ENCODE measurements at regions not wholly inside any gene's neighbourhood (a gene's known extent, or its start where the extent isn't known, plus 50 kb on each side); places are given as distances from the start of the nearest gene placed in this dataset.
"Not testable (repeated sequence)": the region's sequence is repeated elsewhere in the genome, so short reads cannot be mapped to it uniquely, and the experiment has no call there.

GRCh38 chr2:111482987-111483679 is 362.4 kb downstream of the BCL2L11 start:
- not testable (repeated sequence) for H3K4me1 ChIP-seq (ENCODE audit: insufficient read depth, insufficient read length); H3K27me3 ChIP-seq (ENCODE audit: insufficient read depth, insufficient read length); H3K9ac ChIP-seq (ENCODE audit: insufficient read length, low read depth); H3K4me3 ChIP-seq (ENCODE audit: insufficient read length, low read depth); H3K9me3 ChIP-seq (ENCODE audit: insufficient read depth, low read length); DNase-seq (ENCODE audit: low read depth, low spot score); H3K36me3 ChIP-seq (ENCODE audit: insufficient read depth, insufficient read length, low read length)

GRCh38 chr2:111484097-111484496 is 363.4 kb downstream of the BCL2L11 start:
- not testable (repeated sequence) for DNase-seq (ENCODE audit: low read depth, low spot score); H3K9me3 ChIP-seq (ENCODE audit: insufficient read depth, low read length); H3K4me3 ChIP-seq (ENCODE audit: insufficient read length, low read depth); H3K27me3 ChIP-seq (ENCODE audit: insufficient read depth, insufficient read length); H3K36me3 ChIP-seq (ENCODE audit: insufficient read depth, insufficient read length, low read length); H3K9ac ChIP-seq (ENCODE audit: insufficient read length, low read depth); H3K4me1 ChIP-seq (ENCODE audit: insufficient read depth, insufficient read length)

GRCh38 chr2:111485895-111486294 is 365.2 kb downstream of the BCL2L11 start:
- not testable (repeated sequence) for H3K9ac ChIP-seq (ENCODE audit: insufficient read length, low read depth); H3K4me1 ChIP-seq (ENCODE audit: insufficient read depth, insufficient read length); H3K9me3 ChIP-seq (ENCODE audit: insufficient read depth, low read length); DNase-seq (ENCODE audit: low read depth, low spot score); H3K27me3 ChIP-seq (ENCODE audit: insufficient read depth, insufficient read length); H3K4me3 ChIP-seq (ENCODE audit: insufficient read length, low read depth); H3K36me3 ChIP-seq (ENCODE audit: insufficient read depth, insufficient read length, low read length)

- not testable (repeated sequence) for DNase-seq (ENCODE audit: low read depth, low spot score); H3K9ac ChIP-seq (ENCODE audit: insufficient read length, low read depth); H3K4me1 ChIP-seq (ENCODE audit: insufficient read depth, insufficient read length); H3K4me3 ChIP-seq (ENCODE audit: insufficient read length, low read depth); H3K36me3 ChIP-seq (ENCODE audit: insufficient read depth, insufficient read length, low read length); H3K9me3 ChIP-seq (ENCODE audit: insufficient read depth, low read length); H3K27me3 ChIP-seq (ENCODE audit: insufficient read depth, insufficient read length)
Observed at GRCh38 chr2:111488451-111488850, 367.7 kb downstream of the BCL2L11 start.

GRCh38 chr2:111489460-111489859 is 368.7 kb downstream of the BCL2L11 start:
- H3K36me3 ChIP-seq (ENCODE audit: insufficient read depth, insufficient read length, low read length); H3K9me3 ChIP-seq (ENCODE audit: insufficient read depth, low read length); H3K27me3 ChIP-seq (ENCODE audit: insufficient read depth, insufficient read length); DNase-seq (ENCODE audit: low read depth, low spot score); H3K9ac ChIP-seq (ENCODE audit: insufficient read length, low read depth); H3K4me3 ChIP-seq (ENCODE audit: insufficient read length, low read depth); H3K4me1 ChIP-seq (ENCODE audit: insufficient read depth, insufficient read length): not testable (repeated sequence)

GRCh38 chr2:111491181-111491580 is 370.5 kb downstream of the BCL2L11 start:
- H3K9ac ChIP-seq (ENCODE audit: insufficient read length, low read depth); H3K36me3 ChIP-seq (ENCODE audit: insufficient read depth, insufficient read length, low read length); H3K27me3 ChIP-seq (ENCODE audit: insufficient read depth, insufficient read length); H3K4me1 ChIP-seq (ENCODE audit: insufficient read depth, insufficient read length); H3K9me3 ChIP-seq (ENCODE audit: insufficient read depth, low read length); DNase-seq (ENCODE audit: low read depth, low spot score); H3K4me3 ChIP-seq (ENCODE audit: insufficient read length, low read depth): not testable (repeated sequence)

GRCh38 chr2:111491614-111492013 is 370.9 kb downstream of the BCL2L11 start:
- not testable (repeated sequence) for DNase-seq (ENCODE audit: low read depth, low spot score); H3K27me3 ChIP-seq (ENCODE audit: insufficient read depth, insufficient read length); H3K9ac ChIP-seq (ENCODE audit: insufficient read length, low read depth); H3K4me3 ChIP-seq (ENCODE audit: insufficient read length, low read depth); H3K36me3 ChIP-seq (ENCODE audit: insufficient read depth, insufficient read length, low read length); H3K9me3 ChIP-seq (ENCODE audit: insufficient read depth, low read length); H3K4me1 ChIP-seq (ENCODE audit: insufficient read depth, insufficient read length)

- H3K36me3 ChIP-seq (ENCODE audit: insufficient read depth, insufficient read length, low read length); H3K27me3 ChIP-seq (ENCODE audit: insufficient read depth, insufficient read length); H3K9me3 ChIP-seq (ENCODE audit: insufficient read depth, low read length); DNase-seq (ENCODE audit: low read depth, low spot score); H3K4me3 ChIP-seq (ENCODE audit: insufficient read length, low read depth); H3K4me1 ChIP-seq (ENCODE audit: insufficient read depth, insufficient read length): not testable (repeated sequence)
- peak overlapping the region; percentile 32 for H3K9ac ChIP-seq (ENCODE audit: insufficient read length, low read depth)
Observed at GRCh38 chr2:111492995-111493719, 372.4 kb downstream of the BCL2L11 start.

- H3K4me1 ChIP-seq (ENCODE audit: insufficient read depth, insufficient read length); H3K27me3 ChIP-seq (ENCODE audit: insufficient read depth, insufficient read length); DNase-seq (ENCODE audit: low read depth, low spot score); H3K9me3 ChIP-seq (ENCODE audit: insufficient read depth, low read length); H3K4me3 ChIP-seq (ENCODE audit: insufficient read length, low read depth); H3K36me3 ChIP-seq (ENCODE audit: insufficient read depth, insufficient read length, low read length): not testable (repeated sequence)
- peak overlapping the region; percentile 32 for H3K9ac ChIP-seq (ENCODE audit: insufficient read length, low read depth)
Observed at GRCh38 chr2:111493720-111494078, 373.0 kb downstream of the BCL2L11 start.

GRCh38 chr2:111494288-111494980 is 373.7 kb downstream of the BCL2L11 start:
- peak overlapping the region; percentile 15 for H3K4me3 ChIP-seq (ENCODE audit: insufficient read length, low read depth)
- not testable (repeated sequence) for H3K9ac ChIP-seq (ENCODE audit: insufficient read length, low read depth); H3K9me3 ChIP-seq (ENCODE audit: insufficient read depth, low read length); H3K4me1 ChIP-seq (ENCODE audit: insufficient read depth, insufficient read length); DNase-seq (ENCODE audit: low read depth, low spot score); H3K36me3 ChIP-seq (ENCODE audit: insufficient read depth, insufficient read length, low read length); H3K27me3 ChIP-seq (ENCODE audit: insufficient read depth, insufficient read length)

- H3K4me1 ChIP-seq (ENCODE audit: insufficient read depth, insufficient read length); H3K9ac ChIP-seq (ENCODE audit: insufficient read length, low read depth); H3K36me3 ChIP-seq (ENCODE audit: insufficient read depth, insufficient read length, low read length); DNase-seq (ENCODE audit: low read depth, low spot score); H3K9me3 ChIP-seq (ENCODE audit: insufficient read depth, low read length); H3K27me3 ChIP-seq (ENCODE audit: insufficient read depth, insufficient read length): not testable (repeated sequence)
- peak overlapping the region; percentile 15 for H3K4me3 ChIP-seq (ENCODE audit: insufficient read length, low read depth)
Observed at GRCh38 chr2:111494981-111495315, 374.2 kb downstream of the BCL2L11 start.

GRCh38 chr2:111495636-111496035 is 374.9 kb downstream of the BCL2L11 start:
- H3K9me3 ChIP-seq (ENCODE audit: insufficient read depth, low read length); H3K36me3 ChIP-seq (ENCODE audit: insufficient read depth, insufficient read length, low read length); H3K27me3 ChIP-seq (ENCODE audit: insufficient read depth, insufficient read length); H3K4me3 ChIP-seq (ENCODE audit: insufficient read length, low read depth); H3K9ac ChIP-seq (ENCODE audit: insufficient read length, low read depth); DNase-seq (ENCODE audit: low read depth, low spot score); H3K4me1 ChIP-seq (ENCODE audit: insufficient read depth, insufficient read length): not testable (repeated sequence)

All from NT2/D1 (cell line).